Islet of Langerhans (tissue), 1 donor: ENCODE measurements at regions not wholly inside any gene's neighbourhood (a gene's known extent, or its start where the extent isn't known, plus 50 kb on each side); places are given as distances from the start of the nearest gene placed in this dataset.
A peak's percentile ranks its signal among the peaks of the same experiment; 100 is the strongest.
"Not testable (repeated sequence)": the region's sequence is repeated elsewhere in the genome, so short reads cannot be mapped to it uniquely, and the experiment has no call there.

ENCODE experiments used
- FAIRE-seq: peaks from one replicate; lab custom pipeline; 2011; peaks lifted over from hg19 to GRCh38; lab: Jason Lieb, UNC

GRCh38 chr9:38518826-38519225 is 94.6 kb upstream of the IGFBPL1 start:
- FAIRE-seq, result no peak

GRCh38 chr9:38516273-38516672 is 92.0 kb upstream of the IGFBPL1 start:
- FAIRE-seq, result peak; percentile 97

GRCh38 chr9:38515055-38515454 is 90.8 kb upstream of the IGFBPL1 start:
- FAIRE-seq, result not testable (repeated sequence)

GRCh38 chr9:38510340-38510739 is 86.1 kb upstream of the IGFBPL1 start:
- not testable (repeated sequence) for FAIRE-seq

GRCh38 chr9:38507587-38507986 is 83.3 kb upstream of the IGFBPL1 start:
- FAIRE-seq, result no peak

- not testable (repeated sequence) for FAIRE-seq
Observed at GRCh38 chr9:38500171-38500570, 75.9 kb upstream of the IGFBPL1 start.

- FAIRE-seq, result not testable (repeated sequence)
Observed at GRCh38 chr9:38498551-38498950, 74.3 kb upstream of the IGFBPL1 start.

GRCh38 chr9:38489057-38489456 is 64.8 kb upstream of the IGFBPL1 start:
- FAIRE-seq, result no peak

GRCh38 chr9:38488156-38488698 is 64.0 kb upstream of the IGFBPL1 start:
- FAIRE-seq, result no peak

- FAIRE-seq, result not testable (repeated sequence)
Observed at GRCh38 chr9:38487418-38488155, 63.3 kb upstream of the IGFBPL1 start.

GRCh38 chr9:38486837-38487236 is 62.6 kb upstream of the IGFBPL1 start:
- FAIRE-seq, result no peak

- no peak for FAIRE-seq
Observed at GRCh38 chr9:38486056-38486615, 61.9 kb upstream of the IGFBPL1 start.

- FAIRE-seq, result not testable (repeated sequence)
Observed at GRCh38 chr9:38484076-38484665, 59.9 kb upstream of the IGFBPL1 start.

- no peak for FAIRE-seq
Observed at GRCh38 chr9:38482918-38483592, 58.8 kb upstream of the IGFBPL1 start.

GRCh38 chr9:38478211-38478610 is 54.0 kb upstream of the IGFBPL1 start:
- FAIRE-seq, result no peak

GRCh38 chr9:38474476-38474875 is 50.2 kb upstream of the IGFBPL1 start:
- FAIRE-seq, result peak; percentile 98
